ENCODE measurements at regions not wholly inside any gene's neighbourhood (a gene's known extent, or its start where the extent isn't known, plus 50 kb on each side); places are given as distances from the start of the nearest gene placed in this dataset. TPM values are rescaled to one million over a fixed set of nuclear protein-coding genes. Genes with fewer than 3 reads are reported as not detected.
"Not testable (repeated sequence)": the region's sequence is repeated elsewhere in the genome, so short reads cannot be mapped to it uniquely, and the experiment has no call there.

DNA sequence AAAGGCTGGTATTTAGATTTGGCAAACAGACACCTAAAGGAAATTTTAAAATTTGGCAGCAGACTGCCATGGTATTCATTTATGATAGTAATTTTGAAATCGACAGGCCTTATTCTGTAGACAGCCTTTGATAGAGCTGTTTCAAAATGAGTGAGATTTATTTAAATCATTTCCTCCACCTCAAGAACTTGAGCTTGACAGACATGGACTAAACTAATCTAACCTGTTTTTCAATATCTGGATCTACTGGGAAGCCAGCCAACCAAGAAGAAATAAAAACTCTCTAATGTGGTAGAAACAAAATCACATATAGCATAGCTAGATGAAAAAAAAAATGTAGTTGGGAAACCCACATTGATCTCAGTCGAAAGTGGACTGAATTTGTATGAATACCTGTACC, 56.9 kb upstream of the RASA1 start:
- Mint-ChIP-seq H3K27ac (no peak overlapping the region), H3K4me3 (no peak overlapping the region), H3K4me1 (ENCODE audit: low read depth) (peaks cover 7% of the 10 kb centered on the region), H3K27me3 (ENCODE audit: low read depth) (no peaks in the 10 kb centered on the region), H3K9me3 (peaks cover 7% of the 10 kb centered on the region), H3K36me3 (ENCODE audit: low read depth) (peaks cover 1% of the 10 kb centered on the region)
- CTCF ChIA-PET: no interaction called here
- intact Hi-C loops (cut with micrococcal nuclease): no loop called here
- DNase-seq: no peak

DNA sequence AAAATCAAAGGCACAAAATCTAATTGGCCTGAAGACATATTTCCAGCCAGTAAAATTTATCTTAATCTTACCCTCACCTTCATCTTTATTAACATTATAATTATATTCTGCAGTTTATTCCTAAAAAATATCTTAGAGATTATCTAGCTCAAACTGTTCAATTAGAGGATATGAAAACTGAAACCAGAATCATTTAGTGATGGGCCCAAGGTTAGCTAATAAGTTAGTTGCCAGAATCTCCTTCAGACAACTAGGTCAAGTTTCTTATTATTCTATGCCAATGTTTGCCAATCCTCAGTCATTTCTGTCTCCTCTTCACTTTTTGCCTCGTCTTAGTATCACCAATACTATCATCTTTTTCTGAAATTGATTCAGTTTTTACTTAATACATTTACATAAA, 56.0 kb upstream of the RASA1 start:
- Mint-ChIP-seq H3K4me1 (ENCODE audit: low read depth) (peaks cover 7% of the 10 kb centered on the region), H3K27ac (no peak overlapping the region), H3K9me3 (peaks cover 7% of the 10 kb centered on the region), H3K27me3 (ENCODE audit: low read depth) (no peaks in the 10 kb centered on the region), H3K36me3 (ENCODE audit: low read depth) (peaks cover 1% of the 10 kb centered on the region), H3K4me3 (no peak overlapping the region)
- intact Hi-C loops (cut with micrococcal nuclease): no loop called here
- CTCF ChIA-PET: no interaction called here
- DNase-seq: no peak

DNA sequence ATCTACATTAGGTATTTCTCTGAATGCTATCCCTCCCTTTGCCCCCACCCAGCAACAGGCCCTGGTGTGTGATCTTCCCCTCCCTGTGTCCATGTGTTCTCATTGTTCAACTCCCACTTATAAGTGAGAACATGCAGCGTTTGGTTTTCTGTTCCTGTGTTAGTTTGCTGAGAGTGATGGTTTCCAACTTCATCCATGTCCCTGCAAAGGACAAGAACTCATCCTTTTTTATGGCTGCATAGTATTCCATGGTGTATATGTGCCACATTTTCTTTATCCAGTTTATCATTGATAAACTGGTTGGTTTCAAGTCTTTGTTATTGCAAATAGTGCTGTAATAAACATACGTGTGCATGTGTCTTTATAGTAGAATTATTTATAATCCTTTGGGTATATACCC, 55.5 kb upstream of the RASA1 start:
- H3K4me1 Mint-ChIP-seq (ENCODE audit: low read depth); H3K27me3 Mint-ChIP-seq (ENCODE audit: low read depth); H3K27ac Mint-ChIP-seq; H3K9me3 Mint-ChIP-seq; H3K4me3 Mint-ChIP-seq; DNase-seq; intact Hi-C loops (cut with micrococcal nuclease); H3K36me3 Mint-ChIP-seq (ENCODE audit: low read depth); CTCF ChIA-PET: not testable (repeated sequence)

DNA sequence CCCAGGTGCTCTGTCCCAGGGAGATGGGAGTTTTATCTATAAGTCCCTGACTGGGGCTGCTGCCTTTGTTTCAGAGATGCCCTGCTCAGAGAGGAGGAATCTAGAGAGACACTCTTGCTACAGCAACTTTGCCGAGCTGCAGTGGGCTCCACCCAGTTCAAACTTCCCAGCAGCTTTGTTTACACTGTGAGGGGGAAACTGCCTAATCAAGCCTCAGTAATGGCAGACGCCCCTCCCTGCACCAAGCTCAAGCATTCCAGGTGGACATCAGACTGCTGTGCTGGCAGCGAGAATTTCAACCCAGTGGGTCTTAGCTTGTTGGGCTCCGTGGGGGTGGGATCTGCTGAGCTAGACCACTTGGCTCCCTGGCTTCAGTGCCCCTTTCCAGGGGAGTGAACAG, 50.2 kb upstream of the RASA1 start:
- H3K27ac Mint-ChIP-seq; intact Hi-C loops (cut with micrococcal nuclease): not testable (repeated sequence)

More for the DNA sequence above, 50.2 kb upstream of the RASA1 start:
- H3K9me3 Mint-ChIP-seq; CTCF ChIA-PET; H3K36me3 Mint-ChIP-seq (ENCODE audit: low read depth); H3K27me3 Mint-ChIP-seq (ENCODE audit: low read depth); H3K4me3 Mint-ChIP-seq; H3K4me1 Mint-ChIP-seq (ENCODE audit: low read depth); DNase-seq: not testable (repeated sequence)

Small RNAs in the stretch of these regions (microRNA-seq; reads per million reads assigned to microRNA genes)
- not detected for gene MIR4280 (ENCODE audit: borderline microRNAs expressed, borderline replicate concordance)
